WTC11 (cell line): ENCODE measurements at regions not wholly inside any gene's neighbourhood (a gene's known extent, or its start where the extent isn't known, plus 50 kb on each side); places are given as distances from the start of the nearest gene placed in this dataset.

ENCODE experiments used
- ATAC-seq: fragments of 200-7000 bp; cut with Tn5 transposase; 2 replicates; pipeline ENCODE4 v1.10.0; 2021; ENCODE audit warnings: mild to moderate bottlenecking, moderate library complexity
- CTCF ChIA-PET: fragments of 300-600 bp; sonication (Branson Sonifier 250); formaldehyde crosslinking; loops from one replicate; lab custom pipeline; 2021; ENCODE audit warnings: antibody characterized with exemption; lab: Charles Lee
- POLR2A ChIA-PET: fragments of 350-600 bp; sonication (Branson Sonifier 250); formaldehyde crosslinking; loops from one replicate; lab custom pipeline; 2021; ENCODE audit warnings: antibody characterized with exemption; lab: Charles Lee
- DNase-seq: peaks from one replicate; pipeline ENCODE4 v3.0.0; 2021; ENCODE audit warnings: low spot score
- H3K27ac Mint-ChIP-seq: 2 replicates; pipeline ENCODE4 v1.8.0; 2021; ENCODE audit warnings: mixed read lengths
- H3K27me3 Mint-ChIP-seq: 2 replicates; pipeline ENCODE4 v1.8.0; 2021; ENCODE audit warnings: low read depth, mild to moderate bottlenecking, moderate library complexity, mixed read lengths
- H3K36me3 Mint-ChIP-seq: 2 replicates; pipeline ENCODE4 v1.8.0; 2021; ENCODE audit warnings: mixed read lengths
- H3K4me1 Mint-ChIP-seq: 2 replicates; pipeline ENCODE4 v1.8.0; 2022; ENCODE audit warnings: mixed read lengths
- H3K4me3 Mint-ChIP-seq: 2 replicates; pipeline ENCODE4 v1.8.0; 2021; ENCODE audit warnings: mild to moderate bottlenecking, moderate library complexity, mixed read lengths
- H3K9me3 Mint-ChIP-seq: 2 replicates; pipeline ENCODE4 v1.8.0; 2021; ENCODE audit warnings: mixed read lengths
- AR ChIP-seq: fragments of 250-450 bp; sonication (Bioruptor Pico); IDR thresholded peaks from 2 replicates; pipeline ENCODE4 v1.9.0; 2021; ENCODE audit warnings: mild to moderate bottlenecking
- CTCF ChIP-seq: fragments of 200-600 bp; IDR thresholded peaks from 2 replicates; pipeline ENCODE4 v1.8.0; 2022; ENCODE audit warnings: antibody characterized with exemption
- E2F1 ChIP-seq: sonication (generic); formaldehyde crosslinking; IDR thresholded peaks from 2 replicates; pipeline ENCODE4 v1.8.0; 2022; ENCODE audit warnings: mild to moderate bottlenecking, missing genetic modification reagents
- E2F4 ChIP-seq: sonication (generic); formaldehyde crosslinking; IDR thresholded peaks from 2 replicates; pipeline ENCODE4 v1.8.1; 2022; ENCODE audit warnings: low read depth, mild to moderate bottlenecking, moderate library complexity, missing genetic modification reagents, borderline replicate concordance
- E2F5 ChIP-seq: sonication (generic); formaldehyde crosslinking; IDR thresholded peaks from 2 replicates; pipeline ENCODE4 v1.8.1; 2022; ENCODE audit warnings: mild to moderate bottlenecking, moderate library complexity, missing genetic modification reagents
- ELF4 ChIP-seq: sonication (generic); formaldehyde crosslinking; IDR thresholded peaks from 2 replicates; pipeline ENCODE4 v1.8.1; 2022; ENCODE audit warnings: low read depth, mild to moderate bottlenecking, moderate library complexity, missing genetic modification reagents
- ERG ChIP-seq: fragments of 250-450 bp; sonication (Bioruptor Pico); IDR thresholded peaks from 2 replicates; pipeline ENCODE4 v1.8.0; 2021; ENCODE audit warnings: mild to moderate bottlenecking
- FOXK1 ChIP-seq: sonication (generic); formaldehyde crosslinking; IDR thresholded peaks from 2 replicates; pipeline ENCODE4 v1.8.0; 2022; ENCODE audit warnings: mild to moderate bottlenecking, moderate library complexity, missing genetic modification reagents
- GABPB1 ChIP-seq: sonication (generic); formaldehyde crosslinking; IDR thresholded peaks from 2 replicates; pipeline ENCODE4 v1.8.1; 2023; ENCODE audit warnings: mild to moderate bottlenecking, missing genetic modification reagents
- HMGXB4 ChIP-seq: sonication (generic); formaldehyde crosslinking; IDR thresholded peaks from 2 replicates; pipeline ENCODE4 v1.8.1; 2023; ENCODE audit warnings: mild to moderate bottlenecking, moderate library complexity, missing genetic modification reagents
- JAZF1 ChIP-seq: fragments of 250-450 bp; sonication (Bioruptor Pico); IDR thresholded peaks from 2 replicates; pipeline ENCODE4 v1.9.0; 2021; ENCODE audit warnings: moderate library complexity, mild to moderate bottlenecking, inconsistent platforms
- MAX ChIP-seq: sonication (generic); formaldehyde crosslinking; IDR thresholded peaks from 2 replicates; pipeline ENCODE4 v1.8.0; 2022; ENCODE audit warnings: mild to moderate bottlenecking, missing genetic modification reagents
- MXD4 ChIP-seq: fragments of 250-450 bp; sonication (Bioruptor Pico); IDR thresholded peaks from 2 replicates; pipeline ENCODE4 v1.8.0; 2021; ENCODE audit warnings: mild to moderate bottlenecking, moderate library complexity, borderline replicate concordance
- TEAD1 ChIP-seq: sonication (generic); formaldehyde crosslinking; IDR thresholded peaks from 2 replicates; pipeline ENCODE4 v1.8.0; 2022; ENCODE audit warnings: mild to moderate bottlenecking, missing genetic modification reagents
- ZNF425 ChIP-seq: fragments of 250-450 bp; sonication (Bioruptor Pico); conservative IDR thresholded peaks from 2 replicates; pipeline ENCODE4 v1.9.0; 2021; ENCODE audit warnings: mild to moderate bottlenecking
- ZNF512 ChIP-seq: sonication (generic); formaldehyde crosslinking; IDR thresholded peaks from 2 replicates; pipeline ENCODE4 v1.8.1; 2022; ENCODE audit warnings: missing genetic modification reagents, borderline replicate concordance

- DNase-seq (no peak), ATAC-seq (no peak)
- Mint-ChIP-seq H3K4me1 (peaks cover 22% of the 10 kb centered on the region), H3K36me3 (peaks cover 20% of the 10 kb centered on the region), H3K27ac (no peak overlapping the region), H3K9me3 (peaks cover 22% of the 10 kb centered on the region), H3K27me3 (no peaks in the 10 kb centered on the region), H3K4me3 (no peak overlapping the region)
- POLR2A ChIA-PET, result no interaction called here
- no peak for TF ChIP-seq HMGXB4 (CRISPR knock-in tag)
- CTCF ChIA-PET, result no interaction called here
Observed at GRCh38 chr5:123790226-123790625, 278.2 kb downstream of the CSNK1G3 start.

GRCh38 chr5:123787635-123788034 lies 275.7 kb downstream of the CSNK1G3 start:
- CTCF ChIA-PET, result no interaction called here

GRCh38 chr5:123787136-123787535 lies 275.2 kb downstream of the CSNK1G3 start:
- Mint-ChIP-seq H3K27me3 (no peaks in the 10 kb centered on the region), H3K27ac (no peak overlapping the region), H3K9me3 (peaks cover 22% of the 10 kb centered on the region), H3K36me3 (peaks cover 20% of the 10 kb centered on the region), H3K4me3 (no peak overlapping the region), H3K4me1 (peaks cover 24% of the 10 kb centered on the region)
- CTCF ChIA-PET, result no interaction called here
- no peak for DNase-seq
- ATAC-seq, result no peak
- POLR2A ChIA-PET, result no interaction called here
- TF ChIP-seq FOXK1 (CRISPR knock-in tag) (no peak), ERG (CRISPR knock-in tag) (no peak), GABPB1 (CRISPR knock-in tag) (no peak), ZNF512 (no peak), ELF4 (CRISPR knock-in tag) (no peak), MAX (CRISPR knock-in tag) (no peak), CTCF (no peak), AR (CRISPR knock-in tag) (no peak), TEAD1 (CRISPR knock-in tag) (no peak), ZNF425 (no peak), E2F1 (CRISPR knock-in tag) (no peak), E2F4 (CRISPR knock-in tag) (no peak)

More at GRCh38 chr5:123787635-123788034, 275.7 kb downstream of the CSNK1G3 start:
- Mint-ChIP-seq H3K27ac (no peak overlapping the region), H3K4me1 (peaks cover 24% of the 10 kb centered on the region), H3K4me3 (no peak overlapping the region), H3K27me3 (no peaks in the 10 kb centered on the region), H3K9me3 (peaks cover 22% of the 10 kb centered on the region), H3K36me3 (peaks cover 20% of the 10 kb centered on the region)
- no peak for DNase-seq
- POLR2A ChIA-PET, result no interaction called here
- TF ChIP-seq E2F5 (CRISPR knock-in tag) (no peak), MXD4 (CRISPR knock-in tag) (no peak), TEAD1 (CRISPR knock-in tag) (no peak), JAZF1 (CRISPR knock-in tag) (no peak)
- no peak for ATAC-seq
